ENCODE measurements at regions not wholly inside any gene's neighbourhood (a gene's known extent, or its start where the extent isn't known, plus 50 kb on each side); places are given as distances from the start of the nearest gene placed in this dataset.

DNA sequence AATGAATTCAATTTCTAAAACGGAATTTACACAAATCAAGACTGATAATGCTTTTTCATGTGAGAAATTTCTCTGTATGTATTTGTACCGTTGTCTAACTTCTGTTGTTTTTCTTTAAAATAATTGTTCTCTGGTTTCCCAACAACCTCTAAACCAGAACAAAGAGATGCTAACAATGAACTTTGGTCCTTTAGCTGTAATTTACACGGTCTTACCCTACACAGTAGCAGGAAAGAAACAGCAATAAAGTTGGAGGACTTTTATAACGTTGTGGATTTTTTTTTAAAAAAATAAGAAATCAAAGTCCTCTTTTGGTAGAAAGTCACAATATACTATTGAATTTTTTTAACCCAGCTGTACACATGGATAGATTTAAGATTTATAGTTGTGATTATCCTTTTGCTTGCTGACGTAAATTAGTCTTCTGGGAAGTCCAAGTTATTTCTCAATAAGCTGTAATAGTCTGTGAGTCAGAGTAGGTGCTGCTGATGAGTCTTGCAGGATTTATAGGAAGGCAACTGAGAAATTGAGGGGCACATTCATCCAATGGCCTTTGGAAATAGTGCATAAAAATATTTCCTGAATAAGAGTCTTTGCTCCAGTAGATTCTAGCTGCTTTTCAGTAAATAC is 76.8 kb upstream of the PCSK1 start:
- peak; percentile 51 for DNase-seq (ENCODE audit: low spot score)
- no peaks in the 10 kb centered on the region for H4K20me1 ChIP-seq (ENCODE audit: insufficient read depth, poor library complexity, severe bottlenecking)
- 56% methylated on average over 5 of the region's 5 CpGs for WGBS (ENCODE audit: low lambda C conversion rate, missing lambda C conversion rate)
- TF ChIP-seq EZH2 (IDR thresholded peaks at IDR 0.05; ENCODE audit: borderline replicate concordance): no peak
- no peak for TF ChIP-seq EZH2phosphoT487 (IDR thresholded peaks at IDR 0.05; ENCODE audit: low read depth, severe bottlenecking, unreplicated experiment)
- TF ChIP-seq, protein P1, sequence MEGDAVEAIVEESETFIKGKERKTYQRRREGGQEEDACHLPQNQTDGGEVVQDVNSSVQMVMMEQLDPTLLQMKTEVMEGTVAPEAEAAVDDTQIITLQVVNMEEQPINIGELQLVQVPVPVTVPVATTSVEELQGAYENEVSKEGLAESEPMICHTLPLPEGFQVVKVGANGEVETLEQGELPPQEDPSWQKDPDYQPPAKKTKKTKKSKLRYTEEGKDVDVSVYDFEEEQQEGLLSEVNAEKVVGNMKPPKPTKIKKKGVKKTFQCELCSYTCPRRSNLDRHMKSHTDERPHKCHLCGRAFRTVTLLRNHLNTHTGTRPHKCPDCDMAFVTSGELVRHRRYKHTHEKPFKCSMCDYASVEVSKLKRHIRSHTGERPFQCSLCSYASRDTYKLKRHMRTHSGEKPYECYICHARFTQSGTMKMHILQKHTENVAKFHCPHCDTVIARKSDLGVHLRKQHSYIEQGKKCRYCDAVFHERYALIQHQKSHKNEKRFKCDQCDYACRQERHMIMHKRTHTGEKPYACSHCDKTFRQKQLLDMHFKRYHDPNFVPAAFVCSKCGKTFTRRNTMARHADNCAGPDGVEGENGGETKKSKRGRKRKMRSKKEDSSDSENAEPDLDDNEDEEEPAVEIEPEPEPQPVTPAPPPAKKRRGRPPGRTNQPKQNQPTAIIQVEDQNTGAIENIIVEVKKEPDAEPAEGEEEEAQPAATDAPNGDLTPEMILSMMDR (IDR thresholded peaks at IDR 0.05; ENCODE audit: poor library complexity): no peak
- no peaks in the 10 kb centered on the region for H3K27me3 ChIP-seq
- peak overlapping the region; percentile 28 for H3K4me2 ChIP-seq
- H3K27ac ChIP-seq: peak overlapping the region; percentile 63
- no peaks in the 10 kb centered on the region for H3K9me2 ChIP-seq (replicated peaks; ENCODE audit: insufficient read depth)
- H3K4me1 ChIP-seq (ENCODE audit: insufficient read depth): peaks cover 6% of the 10 kb centered on the region
- no peak overlapping the region for H2AFZ ChIP-seq
- H3K79me2 ChIP-seq: no peaks in the 10 kb centered on the region
- H3K9me3 ChIP-seq (ENCODE audit: low read depth): no peaks in the 10 kb centered on the region
- no peaks in the 10 kb centered on the region for H3K36me3 ChIP-seq (replicated peaks; ENCODE audit: insufficient read depth, low read depth)
- no peak overlapping the region for H3K4me3 ChIP-seq

DNA sequence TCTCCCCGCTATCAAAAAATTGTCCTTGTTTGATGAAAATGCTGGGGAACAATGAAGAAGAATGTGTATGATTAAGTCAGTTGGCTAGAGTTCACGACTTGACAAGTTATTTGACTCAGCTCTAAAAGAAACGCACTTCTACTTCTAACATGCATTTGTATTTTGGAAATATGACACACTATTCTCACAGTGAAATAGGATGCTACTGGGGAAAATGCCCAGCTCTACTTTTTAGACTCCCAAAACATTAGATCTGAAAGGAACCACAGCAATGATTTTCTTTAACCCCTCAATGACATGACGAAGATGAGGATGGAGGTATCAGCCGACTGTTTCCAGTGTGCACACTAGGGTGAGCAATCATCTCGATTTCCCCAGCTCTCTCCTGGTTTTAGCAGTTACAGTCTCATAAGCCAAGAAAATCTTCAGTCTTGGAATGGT is 83.6 kb upstream of the PCSK1 start:
- H4K20me1 ChIP-seq (ENCODE audit: insufficient read depth, poor library complexity, severe bottlenecking): no peaks in the 10 kb centered on the region
- H2AFZ ChIP-seq: no peak overlapping the region
- H3K9me3 ChIP-seq (ENCODE audit: low read depth): no peaks in the 10 kb centered on the region
- H3K4me2 ChIP-seq: no peak overlapping the region
- TF ChIP-seq EZH2phosphoT487 (IDR thresholded peaks at IDR 0.05; ENCODE audit: low read depth, severe bottlenecking, unreplicated experiment) (no peak), EZH2 (IDR thresholded peaks at IDR 0.05; ENCODE audit: borderline replicate concordance) (no peak)
- TF ChIP-seq, protein P1 (IDR thresholded peaks at IDR 0.05; ENCODE audit: poor library complexity): no peak
- no peaks in the 10 kb centered on the region for H3K79me2 ChIP-seq
- no peaks in the 10 kb centered on the region for H3K4me1 ChIP-seq (ENCODE audit: insufficient read depth)
- no peak for DNase-seq (ENCODE audit: low spot score)
- no peaks in the 10 kb centered on the region for H3K36me3 ChIP-seq (replicated peaks; ENCODE audit: insufficient read depth, low read depth)
- H3K27me3 ChIP-seq: no peaks in the 10 kb centered on the region
- no peak overlapping the region for H3K4me3 ChIP-seq
- no peak overlapping the region for H3K27ac ChIP-seq
- no peaks in the 10 kb centered on the region for H3K9me2 ChIP-seq (replicated peaks; ENCODE audit: insufficient read depth)
- WGBS (ENCODE audit: low lambda C conversion rate, missing lambda C conversion rate): 83% methylated on average over 6 of the region's 6 CpGs

DNA sequence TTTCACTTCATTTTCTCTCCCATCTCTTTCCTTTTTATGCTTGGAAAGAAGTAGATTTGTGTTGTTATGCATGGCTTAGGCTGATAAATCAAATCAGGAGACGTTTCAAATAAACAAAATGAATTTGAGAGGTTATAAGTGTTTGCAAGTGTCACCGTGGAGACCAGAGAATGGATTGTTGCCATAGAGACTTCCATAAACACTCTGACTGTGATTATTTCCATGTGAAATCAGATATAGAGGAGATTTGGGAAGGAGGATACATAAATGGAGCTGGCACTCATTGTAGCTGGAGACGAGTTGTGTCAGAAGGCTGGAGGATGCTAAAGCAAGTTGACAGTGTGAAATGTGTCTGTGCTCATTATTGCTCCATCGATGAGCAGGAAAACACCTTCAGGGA is 84.2 kb upstream of the PCSK1 start:
- Histone ChIP-seq H4K20me1 (ENCODE audit: insufficient read depth, poor library complexity, severe bottlenecking) (no peaks in the 10 kb centered on the region), H2AFZ (no peak overlapping the region), H3K9me2 (replicated peaks; ENCODE audit: insufficient read depth) (no peaks in the 10 kb centered on the region), H3K27me3 (no peaks in the 10 kb centered on the region), H3K4me3 (no peak overlapping the region), H3K4me2 (no peak overlapping the region), H3K9me3 (ENCODE audit: low read depth) (no peaks in the 10 kb centered on the region), H3K36me3 (replicated peaks; ENCODE audit: insufficient read depth, low read depth) (no peaks in the 10 kb centered on the region), H3K79me2 (no peaks in the 10 kb centered on the region), H3K27ac (no peak overlapping the region), H3K4me1 (ENCODE audit: insufficient read depth) (no peaks in the 10 kb centered on the region)
- 57% methylated on average over 4 of the region's 4 CpGs for WGBS (ENCODE audit: low lambda C conversion rate, missing lambda C conversion rate)
- DNase-seq (ENCODE audit: low spot score): no peak
- TF ChIP-seq, protein P1 (IDR thresholded peaks at IDR 0.05; ENCODE audit: poor library complexity): no peak
- TF ChIP-seq EZH2phosphoT487 (IDR thresholded peaks at IDR 0.05; ENCODE audit: low read depth, severe bottlenecking, unreplicated experiment): no peak
- TF ChIP-seq EZH2 (IDR thresholded peaks at IDR 0.05; ENCODE audit: borderline replicate concordance): no peak
